ENCODE measurements at regions not wholly inside any gene's neighbourhood (a gene's known extent, or its start where the extent isn't known, plus 50 kb on each side); places are given as distances from the start of the nearest gene placed in this dataset.

- in situ Hi-C loops (cut with HindIII; ENCODE audit: low sequenced_read_pairs): loop anchor here (5.0 kb wide), 2 partner anchors 85 to 95 kb away; no protein-coding TSS in a partner anchor
- no peak for DNase-seq (ENCODE audit: low read depth)
- TF ChIP-seq CTCF (IDR thresholded peaks at IDR 0.05; ENCODE audit: low read depth, low read length, missing control alignments): no peak
- H3K4me3 ChIP-seq (ENCODE audit: low read depth, low read length): no peak overlapping the region
These were observed 151.6 kb downstream of the TOMM20 start for GRCh38 chr1:234976861-234977680.

GRCh38 chr1:234975941-234976860 is 152.4 kb downstream of the TOMM20 start:
- in situ Hi-C loops (cut with HindIII; ENCODE audit: low sequenced_read_pairs): loop anchor here (5.0 kb wide), 2 partner anchors 84 to 96 kb away; no protein-coding TSS in a partner anchor
- no peak overlapping the region for H3K4me3 ChIP-seq (ENCODE audit: low read depth, low read length)
- DNase-seq (ENCODE audit: low read depth): no peak
- no peak for TF ChIP-seq CTCF (IDR thresholded peaks at IDR 0.05; ENCODE audit: low read depth, low read length, missing control alignments)

DNA sequence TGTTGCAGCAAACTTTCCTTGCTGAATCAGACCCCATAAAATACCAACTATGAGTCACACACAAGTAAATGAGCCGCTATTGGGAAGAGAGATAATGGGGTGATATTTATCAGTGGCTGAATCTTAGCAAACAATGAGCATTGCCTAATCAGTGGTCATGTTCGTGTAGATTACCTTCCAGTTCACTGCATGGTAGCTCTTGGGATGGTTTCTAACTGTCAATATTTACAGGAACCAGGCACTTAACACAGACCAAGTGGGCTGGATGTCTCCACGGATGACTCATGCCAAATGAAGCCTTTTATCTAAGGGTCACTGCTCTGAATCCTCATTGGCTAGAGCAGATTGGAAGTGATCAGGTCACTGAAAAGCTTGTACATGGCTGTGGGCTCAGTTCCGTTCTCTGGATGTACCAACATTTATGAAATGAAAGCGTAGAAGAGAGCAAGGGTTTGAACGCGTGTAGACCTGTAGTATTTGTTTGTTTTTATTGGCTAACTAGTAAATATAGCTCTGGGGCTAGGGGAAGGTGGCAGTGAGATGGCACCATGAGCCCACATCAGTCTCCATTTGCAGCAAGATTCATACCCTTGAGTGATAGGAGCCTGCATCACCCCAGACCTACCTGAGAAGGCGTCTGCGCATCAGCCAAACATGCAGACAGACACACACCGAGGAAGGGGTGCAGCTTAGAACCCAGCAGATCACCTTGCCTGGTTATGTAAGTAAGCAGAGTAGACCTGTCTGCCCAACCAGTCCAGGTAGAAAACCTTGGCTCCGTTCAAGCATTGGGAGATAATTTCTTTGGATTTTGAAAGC is 153.3 kb downstream of the TOMM20 start:
- TF ChIP-seq CTCF (IDR thresholded peaks at IDR 0.05; ENCODE audit: low read depth, low read length, missing control alignments): no peak
- DNase-seq (ENCODE audit: low read depth): peak; percentile 88
- no peak overlapping the region for H3K4me3 ChIP-seq (ENCODE audit: low read depth, low read length)
- in situ Hi-C loops (cut with HindIII; ENCODE audit: low sequenced_read_pairs): loop anchor here (5.0 kb wide), 2 partner anchors 83 to 97 kb away; no protein-coding TSS in a partner anchor

DNA sequence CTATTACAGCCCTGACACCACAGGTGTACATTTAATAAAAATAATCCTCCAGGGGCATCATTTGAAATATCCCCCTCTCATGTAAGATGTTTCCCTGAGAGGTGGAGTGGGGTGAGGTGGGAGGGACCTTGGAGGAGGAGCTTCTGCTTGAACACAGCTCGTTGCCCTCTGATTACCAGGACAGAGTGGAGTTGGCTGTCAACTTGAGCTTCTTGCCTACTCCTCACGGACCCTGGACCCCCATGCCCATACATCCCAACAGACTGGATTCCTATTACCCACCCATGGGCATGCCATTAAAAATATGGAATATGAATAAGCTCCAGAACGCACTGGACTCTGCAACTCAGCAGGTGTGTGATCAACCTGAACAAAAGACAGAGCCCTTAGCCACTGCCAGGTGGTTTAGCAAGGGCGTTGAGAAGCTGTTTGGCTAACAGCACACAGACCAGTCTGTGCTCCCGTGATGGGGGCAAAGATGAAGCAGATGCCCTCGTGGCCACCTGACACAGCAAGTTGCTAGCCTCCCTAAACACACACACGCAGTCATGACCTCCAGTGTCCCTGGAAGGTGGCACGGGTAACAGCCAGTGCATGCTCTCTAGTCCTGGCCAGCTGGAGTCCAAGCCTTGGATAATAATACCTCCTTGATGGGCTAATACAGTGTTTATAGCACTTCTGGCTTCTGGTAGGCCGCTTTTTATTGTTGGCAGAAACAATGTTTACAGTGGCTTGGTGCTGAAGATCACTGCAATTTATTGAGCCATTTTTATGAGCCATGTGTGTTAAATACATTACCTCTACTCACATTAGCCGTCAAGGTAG is 155.0 kb downstream of the TOMM20 start:
- H3K4me3 ChIP-seq (ENCODE audit: low read depth, low read length): no peak overlapping the region
- in situ Hi-C loops (cut with HindIII; ENCODE audit: low sequenced_read_pairs): no loop called here
- no peak for DNase-seq (ENCODE audit: low read depth)
- no peak for TF ChIP-seq CTCF (IDR thresholded peaks at IDR 0.05; ENCODE audit: low read depth, low read length, missing control alignments)

- in situ Hi-C loops (cut with HindIII; ENCODE audit: low sequenced_read_pairs): no loop called here
- no peak overlapping the region for H3K4me3 ChIP-seq (ENCODE audit: low read depth, low read length)
- DNase-seq (ENCODE audit: low read depth): no peak
- no peak for TF ChIP-seq CTCF (IDR thresholded peaks at IDR 0.05; ENCODE audit: low read depth, low read length, missing control alignments)
These were observed 156.0 kb downstream of the TOMM20 start for GRCh38 chr1:234972411-234973191.

All from astrocyte of the cerebellum (primary cell).